Rectal smooth muscle tissue (tissue), 1 donor: ENCODE measurements at regions not wholly inside any gene's neighbourhood (a gene's known extent, or its start where the extent isn't known, plus 50 kb on each side); places are given as distances from the start of the nearest gene placed in this dataset.

Source experiments
- H3K27ac ChIP-seq: one replicate; pipeline ENCODE4 v1.7.0; 2013; ENCODE audit warnings: low read depth, low read length, inconsistent platforms
- H3K27me3 ChIP-seq: one replicate; pipeline ENCODE4 v1.7.0; 2013; ENCODE audit warnings: low read length; ENCODE audit not compliant: control insufficient read depth, insufficient read depth
- H3K36me3 ChIP-seq: one replicate; pipeline ENCODE4 v1.7.0; 2013; ENCODE audit warnings: low read length; ENCODE audit not compliant: control insufficient read depth, insufficient read depth
- H3K4me1 ChIP-seq: one replicate; pipeline ENCODE4 v1.7.0; 2013; ENCODE audit warnings: low read length; ENCODE audit not compliant: control insufficient read depth, insufficient read depth
- H3K4me3 ChIP-seq: one replicate; pipeline ENCODE4 v1.7.0; 2013; ENCODE audit warnings: low read length
- H3K9ac ChIP-seq: one replicate; pipeline ENCODE4 v1.7.0; 2013; ENCODE audit warnings: low read length

GRCh38 chr10:3475367-3475766 is 302.8 kb upstream of the PITRM1 start:
- no peak overlapping the region for H3K27ac ChIP-seq
- no peak overlapping the region for H3K9ac ChIP-seq
- peaks cover 20% of the 10 kb centered on the region for H3K4me1 ChIP-seq
- no peak overlapping the region for H3K4me3 ChIP-seq
- H3K27me3 ChIP-seq: no peaks in the 10 kb centered on the region
- H3K36me3 ChIP-seq: no peaks in the 10 kb centered on the region

GRCh38 chr10:3474266-3474665 is 301.7 kb upstream of the PITRM1 start:
- no peak overlapping the region for H3K27ac ChIP-seq

GRCh38 chr10:3473271-3473670 is 300.7 kb upstream of the PITRM1 start:
- H3K27ac ChIP-seq: peak overlapping the region; percentile 93
- no peaks in the 10 kb centered on the region for H3K27me3 ChIP-seq
- no peaks in the 10 kb centered on the region for H3K36me3 ChIP-seq
- H3K9ac ChIP-seq: no peak overlapping the region
- peaks cover 36% of the 10 kb centered on the region for H3K4me1 ChIP-seq
- H3K4me3 ChIP-seq: no peak overlapping the region

More at GRCh38 chr10:3474266-3474665, 301.7 kb upstream of the PITRM1 start:
- Histone ChIP-seq H3K4me1 (peaks cover 26% of the 10 kb centered on the region), H3K27me3 (no peaks in the 10 kb centered on the region), H3K9ac (no peak overlapping the region), H3K36me3 (no peaks in the 10 kb centered on the region), H3K4me3 (no peak overlapping the region)

- Histone ChIP-seq H3K4me1 (peaks cover 43% of the 10 kb centered on the region), H3K36me3 (no peaks in the 10 kb centered on the region), H3K9ac (no peak overlapping the region), H3K4me3 (peak overlapping the region; percentile 44), H3K27me3 (no peaks in the 10 kb centered on the region), H3K27ac (peak overlapping the region; percentile 93)
Measured at GRCh38 chr10:3472287-3473051, 299.9 kb upstream of the PITRM1 start.

GRCh38 chr10:3471927-3472286 is 299.3 kb upstream of the PITRM1 start:
- H3K9ac ChIP-seq: no peak overlapping the region
- no peaks in the 10 kb centered on the region for H3K27me3 ChIP-seq
- peak overlapping the region; percentile 93 for H3K27ac ChIP-seq
- H3K4me1 ChIP-seq: peaks cover 49% of the 10 kb centered on the region
- no peaks in the 10 kb centered on the region for H3K36me3 ChIP-seq
- H3K4me3 ChIP-seq: peak overlapping the region; percentile 44

GRCh38 chr10:3471472-3471871 is 298.9 kb upstream of the PITRM1 start:
- H3K27me3 ChIP-seq: no peaks in the 10 kb centered on the region

GRCh38 chr10:3470191-3470590 is 297.6 kb upstream of the PITRM1 start:
- Histone ChIP-seq H3K4me1 (peaks cover 57% of the 10 kb centered on the region), H3K36me3 (no peaks in the 10 kb centered on the region), H3K27me3 (no peaks in the 10 kb centered on the region), H3K4me3 (no peak overlapping the region), H3K9ac (no peak overlapping the region), H3K27ac (no peak overlapping the region)

More at GRCh38 chr10:3471472-3471871, 298.9 kb upstream of the PITRM1 start:
- Histone ChIP-seq H3K4me1 (peaks cover 51% of the 10 kb centered on the region), H3K9ac (no peak overlapping the region), H3K36me3 (no peaks in the 10 kb centered on the region), H3K27ac (peak overlapping the region; percentile 93), H3K4me3 (no peak overlapping the region)

GRCh38 chr10:3469639-3470020 is 297.0 kb upstream of the PITRM1 start:
- Histone ChIP-seq H3K27me3 (no peaks in the 10 kb centered on the region), H3K36me3 (no peaks in the 10 kb centered on the region), H3K27ac (peak overlapping the region; percentile 94), H3K9ac (no peak overlapping the region), H3K4me1 (peaks cover 61% of the 10 kb centered on the region), H3K4me3 (peak overlapping the region; percentile 29)

- Histone ChIP-seq H3K27ac (peak overlapping the region; percentile 94), H3K4me3 (peak overlapping the region; percentile 29), H3K27me3 (no peaks in the 10 kb centered on the region), H3K36me3 (no peaks in the 10 kb centered on the region), H3K9ac (no peak overlapping the region), H3K4me1 (peaks cover 61% of the 10 kb centered on the region)
Measured at GRCh38 chr10:3468919-3469638, 296.5 kb upstream of the PITRM1 start.

GRCh38 chr10:3467052-3467951 is 294.7 kb upstream of the PITRM1 start:
- Histone ChIP-seq H3K36me3 (no peaks in the 10 kb centered on the region), H3K27ac (peak overlapping the region; percentile 94), H3K4me1 (peaks cover 51% of the 10 kb centered on the region), H3K4me3 (no peak overlapping the region), H3K27me3 (no peaks in the 10 kb centered on the region), H3K9ac (no peak overlapping the region)

GRCh38 chr10:3465406-3465891 is 292.9 kb upstream of the PITRM1 start:
- no peaks in the 10 kb centered on the region for H3K36me3 ChIP-seq
- peaks cover 40% of the 10 kb centered on the region for H3K4me1 ChIP-seq
- peak overlapping the region; percentile 69 for H3K27ac ChIP-seq
- H3K27me3 ChIP-seq: no peaks in the 10 kb centered on the region
- no peak overlapping the region for H3K4me3 ChIP-seq
- peak overlapping the region; percentile 24 for H3K9ac ChIP-seq
